ENCODE measurements at regions not wholly inside any gene's neighbourhood (a gene's known extent, or its start where the extent isn't known, plus 50 kb on each side); places are given as distances from the start of the nearest gene placed in this dataset.

DNA sequence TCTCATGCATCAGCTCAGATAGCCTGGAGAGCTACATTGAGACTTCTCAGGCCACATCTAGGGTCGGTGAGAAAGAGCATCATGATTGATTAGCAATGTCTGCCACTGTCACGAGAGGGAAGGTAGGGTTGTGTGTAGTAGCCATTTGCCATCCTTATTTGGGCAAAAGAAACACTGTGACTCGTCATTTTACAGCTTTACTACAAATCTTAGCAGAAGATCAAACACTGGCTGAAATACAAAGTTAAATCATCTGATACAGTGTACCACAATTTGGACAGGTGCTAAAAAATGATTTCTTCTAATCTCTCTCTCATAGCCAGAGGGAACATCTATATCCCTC lies 334.3 kb downstream of the CBLN1 start:
- no peaks in the 10 kb centered on the region for H3K27me3 ChIP-seq (replicated peaks; ENCODE audit: insufficient read depth, low read length)
- no peaks in the 10 kb centered on the region for H3K4me1 ChIP-seq (ENCODE audit: low read length)
- no peaks in the 10 kb centered on the region for H3K79me2 ChIP-seq (ENCODE audit: low read length)
- H3K9ac ChIP-seq (ENCODE audit: low read length) = no peak overlapping the region
- H2AFZ ChIP-seq (ENCODE audit: low read length) = no peak overlapping the region
- DNase-seq = no peak
- H4K20me1 ChIP-seq (ENCODE audit: insufficient read depth, low read length) = no peaks in the 10 kb centered on the region
- no peak overlapping the region for H3K4me3 ChIP-seq (ENCODE audit: low read length)
- H3K9me3 ChIP-seq (replicated peaks; ENCODE audit: insufficient read depth, low read length) = no peaks in the 10 kb centered on the region
- H3K27ac ChIP-seq (ENCODE audit: low read length) = no peak overlapping the region
- TF ChIP-seq, protein P1, sequence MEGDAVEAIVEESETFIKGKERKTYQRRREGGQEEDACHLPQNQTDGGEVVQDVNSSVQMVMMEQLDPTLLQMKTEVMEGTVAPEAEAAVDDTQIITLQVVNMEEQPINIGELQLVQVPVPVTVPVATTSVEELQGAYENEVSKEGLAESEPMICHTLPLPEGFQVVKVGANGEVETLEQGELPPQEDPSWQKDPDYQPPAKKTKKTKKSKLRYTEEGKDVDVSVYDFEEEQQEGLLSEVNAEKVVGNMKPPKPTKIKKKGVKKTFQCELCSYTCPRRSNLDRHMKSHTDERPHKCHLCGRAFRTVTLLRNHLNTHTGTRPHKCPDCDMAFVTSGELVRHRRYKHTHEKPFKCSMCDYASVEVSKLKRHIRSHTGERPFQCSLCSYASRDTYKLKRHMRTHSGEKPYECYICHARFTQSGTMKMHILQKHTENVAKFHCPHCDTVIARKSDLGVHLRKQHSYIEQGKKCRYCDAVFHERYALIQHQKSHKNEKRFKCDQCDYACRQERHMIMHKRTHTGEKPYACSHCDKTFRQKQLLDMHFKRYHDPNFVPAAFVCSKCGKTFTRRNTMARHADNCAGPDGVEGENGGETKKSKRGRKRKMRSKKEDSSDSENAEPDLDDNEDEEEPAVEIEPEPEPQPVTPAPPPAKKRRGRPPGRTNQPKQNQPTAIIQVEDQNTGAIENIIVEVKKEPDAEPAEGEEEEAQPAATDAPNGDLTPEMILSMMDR (IDR thresholded peaks at IDR 0.05; ENCODE audit: low read length) = no peak
- TF ChIP-seq EZH2 (optimal IDR thresholded peaks at IDR 0.05; ENCODE audit: low read depth, low read length) (no peak), EZH2phosphoT487 (IDR thresholded peaks at IDR 0.05; ENCODE audit: low read length) (no peak)
- H3K36me3 ChIP-seq (replicated peaks; ENCODE audit: insufficient read depth, low read length) = no peaks in the 10 kb centered on the region
- no peaks in the 10 kb centered on the region for H3K9me2 ChIP-seq (replicated peaks; ENCODE audit: insufficient read depth, low read length)
- no peaks in the 10 kb centered on the region for H3F3A ChIP-seq (ENCODE audit: insufficient read depth, low read length)
- H3K4me2 ChIP-seq (ENCODE audit: low read depth, low read length) = no peak overlapping the region

DNA sequence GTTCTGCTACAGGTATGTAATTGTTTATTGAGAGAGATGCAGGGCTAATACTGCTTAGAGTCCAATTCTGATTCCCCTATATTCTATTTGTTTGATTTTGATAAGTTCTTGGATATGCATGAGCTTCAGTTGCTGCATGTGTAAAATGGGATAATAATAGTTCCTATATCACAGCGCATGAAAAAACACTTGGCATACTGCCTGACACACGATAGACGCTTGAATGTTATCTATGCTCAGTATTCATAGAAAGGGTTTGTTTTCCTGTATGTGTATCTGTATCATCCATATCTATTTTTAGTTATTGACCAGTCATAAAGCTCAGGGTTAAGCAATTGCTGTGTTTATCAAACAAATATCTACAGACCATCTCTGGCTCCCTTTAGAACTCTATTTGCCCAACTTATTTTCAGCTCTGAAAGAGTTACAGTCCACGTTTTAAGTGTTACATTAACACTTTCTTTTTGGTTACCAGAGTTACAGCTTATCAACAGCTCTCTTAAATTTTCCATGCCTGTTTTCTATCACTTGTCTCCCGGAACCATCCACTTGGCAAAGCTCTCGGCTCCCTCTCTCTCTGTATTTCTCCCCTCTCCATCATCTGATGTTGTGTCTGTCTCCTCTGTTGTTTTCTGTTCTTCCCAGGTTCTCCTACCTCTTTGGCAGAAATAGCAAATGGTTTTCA lies 334.8 kb downstream of the CBLN1 start:
- Histone ChIP-seq H3K9me3 (replicated peaks; ENCODE audit: insufficient read depth, low read length) (no peaks in the 10 kb centered on the region), H3F3A (ENCODE audit: insufficient read depth, low read length) (no peaks in the 10 kb centered on the region), H4K20me1 (ENCODE audit: insufficient read depth, low read length) (no peaks in the 10 kb centered on the region), H3K4me3 (ENCODE audit: low read length) (no peak overlapping the region), H3K4me2 (ENCODE audit: low read depth, low read length) (no peak overlapping the region), H2AFZ (ENCODE audit: low read length) (no peak overlapping the region), H3K79me2 (ENCODE audit: low read length) (no peaks in the 10 kb centered on the region), H3K36me3 (replicated peaks; ENCODE audit: insufficient read depth, low read length) (no peaks in the 10 kb centered on the region), H3K4me1 (ENCODE audit: low read length) (no peaks in the 10 kb centered on the region), H3K27me3 (replicated peaks; ENCODE audit: insufficient read depth, low read length) (no peaks in the 10 kb centered on the region), H3K27ac (ENCODE audit: low read length) (no peak overlapping the region), H3K9ac (ENCODE audit: low read length) (no peak overlapping the region), H3K9me2 (replicated peaks; ENCODE audit: insufficient read depth, low read length) (no peaks in the 10 kb centered on the region)
- no peak for DNase-seq
- TF ChIP-seq, protein P1 (IDR thresholded peaks at IDR 0.05; ENCODE audit: low read length) = no peak
- TF ChIP-seq EZH2 (optimal IDR thresholded peaks at IDR 0.05; ENCODE audit: low read depth, low read length) (no peak), EZH2phosphoT487 (IDR thresholded peaks at IDR 0.05; ENCODE audit: low read length) (no peak)

DNA sequence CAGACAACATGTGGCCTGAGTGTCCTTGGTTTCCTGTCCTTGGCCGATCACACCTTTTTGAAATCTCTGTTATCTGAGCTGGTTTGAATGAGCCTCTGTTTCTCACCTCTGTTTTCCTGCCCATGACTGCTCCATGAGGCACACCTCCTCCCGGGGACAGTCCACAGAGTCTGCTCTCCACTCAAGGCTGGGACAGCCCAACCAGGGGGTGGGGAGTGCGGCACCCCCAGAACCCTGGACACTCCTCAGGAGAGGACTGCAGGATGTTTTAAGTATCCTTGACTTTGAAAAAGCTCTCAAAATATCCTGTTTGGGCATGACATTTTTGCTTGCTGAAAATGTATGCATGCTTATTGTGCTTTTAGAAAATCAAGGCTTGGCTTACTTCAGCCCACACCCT lies 333.0 kb upstream of the N4BP1 start:
- no peaks in the 10 kb centered on the region for H3K36me3 ChIP-seq (replicated peaks; ENCODE audit: insufficient read depth, low read length)

More for the DNA sequence above, 333.0 kb upstream of the N4BP1 start:
- H3K9me3 ChIP-seq (replicated peaks; ENCODE audit: insufficient read depth, low read length) = no peaks in the 10 kb centered on the region
- H3K9me2 ChIP-seq (replicated peaks; ENCODE audit: insufficient read depth, low read length) = no peaks in the 10 kb centered on the region
- no peak overlapping the region for H3K4me2 ChIP-seq (ENCODE audit: low read depth, low read length)
- no peak overlapping the region for H3K4me3 ChIP-seq (ENCODE audit: low read length)
- no peak for TF ChIP-seq EZH2 (optimal IDR thresholded peaks at IDR 0.05; ENCODE audit: low read depth, low read length)
- TF ChIP-seq, protein P1 (IDR thresholded peaks at IDR 0.05; ENCODE audit: low read length) = no peak
- no peak for TF ChIP-seq EZH2phosphoT487 (IDR thresholded peaks at IDR 0.05; ENCODE audit: low read length)
- no peak overlapping the region for H3K9ac ChIP-seq (ENCODE audit: low read length)
- no peaks in the 10 kb centered on the region for H3F3A ChIP-seq (ENCODE audit: insufficient read depth, low read length)
- no peaks in the 10 kb centered on the region for H4K20me1 ChIP-seq (ENCODE audit: insufficient read depth, low read length)
- H3K79me2 ChIP-seq (ENCODE audit: low read length) = no peaks in the 10 kb centered on the region
- DNase-seq = no peak
- no peaks in the 10 kb centered on the region for H3K27me3 ChIP-seq (replicated peaks; ENCODE audit: insufficient read depth, low read length)
- H3K27ac ChIP-seq (ENCODE audit: low read length) = no peak overlapping the region
- H2AFZ ChIP-seq (ENCODE audit: low read length) = no peak overlapping the region
- H3K4me1 ChIP-seq (ENCODE audit: low read length) = no peaks in the 10 kb centered on the region
